ENCODE measurements at regions not wholly inside any gene's neighbourhood (a gene's known extent, or its start where the extent isn't known, plus 50 kb on each side); places are given as distances from the start of the nearest gene placed in this dataset.

- DNase-seq = no peak
Observed at GRCh38 chr13:21970918-21971317, 300.0 kb downstream of the FGF9 start.

- no peak for DNase-seq
Observed at GRCh38 chr13:21971662-21972621, 301.1 kb downstream of the FGF9 start.

GRCh38 chr13:21973437-21974125 is 302.7 kb downstream of the FGF9 start:
- DNase-seq = no peak

- DNase-seq = no peak
Observed at GRCh38 chr13:21974741-21975140, 303.9 kb downstream of the FGF9 start.

GRCh38 chr13:21976159-21976558 is 305.3 kb downstream of the FGF9 start:
- DNase-seq = no peak

- DNase-seq = no peak
Observed at GRCh38 chr13:21979161-21979806, 308.4 kb downstream of the FGF9 start.

GRCh38 chr13:21980049-21980448 is 309.2 kb downstream of the FGF9 start:
- DNase-seq = no peak

- no peak for DNase-seq
Observed at GRCh38 chr13:21984156-21984555, 313.3 kb downstream of the FGF9 start.

- DNase-seq = no peak
Observed at GRCh38 chr13:21986602-21987001, 315.7 kb downstream of the FGF9 start.

GRCh38 chr13:21987793-21988192 is 316.9 kb downstream of the FGF9 start:
- DNase-seq = no peak

GRCh38 chr13:21988624-21989023 is 317.8 kb downstream of the FGF9 start:
- DNase-seq = no peak

GRCh38 chr13:21996049-21996448 is 325.2 kb downstream of the FGF9 start:
- DNase-seq = no peak

- DNase-seq = no peak
Observed at GRCh38 chr13:21997726-21998125, 326.9 kb downstream of the FGF9 start.

GRCh38 chr13:21998279-21998990 is 327.6 kb downstream of the FGF9 start:
- no peak for DNase-seq

- DNase-seq = no peak
Observed at GRCh38 chr13:21999666-22000065, 328.8 kb downstream of the FGF9 start.

- DNase-seq = no peak
Observed at GRCh38 chr13:22000191-22000590, 329.3 kb downstream of the FGF9 start.

- DNase-seq = no peak
Observed at GRCh38 chr13:22001336-22001735, 330.5 kb downstream of the FGF9 start.

- DNase-seq = no peak
Observed at GRCh38 chr13:22002893-22003292, 332.0 kb downstream of the FGF9 start.

- no peak for DNase-seq
Observed at GRCh38 chr13:22009500-22009899, 338.6 kb downstream of the FGF9 start.

- DNase-seq = no peak
Observed at GRCh38 chr13:22009937-22010336, 339.1 kb downstream of the FGF9 start.

GRCh38 chr13:22012686-22013085 is 341.8 kb downstream of the FGF9 start:
- DNase-seq = no peak

- DNase-seq = no peak
Observed at GRCh38 chr13:22014469-22014868, 343.6 kb downstream of the FGF9 start.

- no peak for DNase-seq
Observed at GRCh38 chr13:22017226-22017625, 346.4 kb downstream of the FGF9 start.
